AG09309 (cell line): ENCODE measurements at regions not wholly inside any gene's neighbourhood (a gene's known extent, or its start where the extent isn't known, plus 50 kb on each side); places are given as distances from the start of the nearest gene placed in this dataset.
"Not testable (repeated sequence)": the region's sequence is repeated elsewhere in the genome, so short reads cannot be mapped to it uniquely, and the experiment has no call there.

Source experiments
- DNase-seq: peaks from one replicate; pipeline ENCODE4 v3.0.0-alpha.2; 2010; ENCODE audit warnings: low read depth
- H3K4me3 ChIP-seq: 2 replicates; pipeline ENCODE4 v1.5.1; 2011; ENCODE audit warnings: mild to moderate bottlenecking, low read depth, low read length, moderate library complexity; ENCODE audit not compliant: control insufficient read depth
- CTCF ChIP-seq: IDR thresholded peaks from 2 replicates; pipeline ENCODE4 v1.5.1; 2011; ENCODE audit warnings: mild to moderate bottlenecking, low read depth, low read length, inconsistent platforms; ENCODE audit not compliant: insufficient read depth, control insufficient read depth; ENCODE audit errors: missing control alignments

- no peak for DNase-seq
- no peak overlapping the region for H3K4me3 ChIP-seq
- no peak for TF ChIP-seq CTCF
These were observed 205.3 kb upstream of the ASCC3 start for GRCh38 chr6:101086473-101086872.

GRCh38 chr6:101088594-101088993, 207.5 kb upstream of the ASCC3 start:
- TF ChIP-seq CTCF: no peak
- no peak for DNase-seq
- H3K4me3 ChIP-seq: no peak overlapping the region

- TF ChIP-seq CTCF: no peak
- H3K4me3 ChIP-seq: no peak overlapping the region
- DNase-seq: no peak
These were observed 208.5 kb upstream of the ASCC3 start for GRCh38 chr6:101089640-101090039.

- H3K4me3 ChIP-seq: no peak overlapping the region
- DNase-seq: no peak
- no peak for TF ChIP-seq CTCF
These were observed 209.2 kb upstream of the ASCC3 start for GRCh38 chr6:101090281-101090680.

- not testable (repeated sequence) for DNase-seq, H3K4me3 ChIP-seq
These were observed 217.5 kb upstream of the ASCC3 start for GRCh38 chr6:101098605-101099004.

GRCh38 chr6:101102702-101103101, 221.6 kb upstream of the ASCC3 start:
- DNase-seq: no peak
- no peak for TF ChIP-seq CTCF
- H3K4me3 ChIP-seq: no peak overlapping the region

- no peak for DNase-seq
- no peak overlapping the region for H3K4me3 ChIP-seq
- TF ChIP-seq CTCF: no peak
These were observed 227.2 kb upstream of the ASCC3 start for GRCh38 chr6:101108286-101108685.
